Pancreas (tissue), 10 donors: ENCODE measurements at regions not wholly inside any gene's neighbourhood (a gene's known extent, or its start where the extent isn't known, plus 50 kb on each side); places are given as distances from the start of the nearest gene placed in this dataset.

Experiments
- ATAC-seq, 4 donors: fragments of 200-7000 bp; cut with Tn5 transposase; one replicate each; pipeline versions ENCODE4 v1.8.0 to v1.9.1; 2020; ENCODE audit warnings: mild to moderate bottlenecking in 4 of 4, moderate library complexity in 4 of 4
- DNase-seq, 6 donors: peaks; one replicate each; pipeline ENCODE4 v3.0.0-alpha.2; 2020
- FAIRE-seq: peaks from 2 replicates; lab custom pipeline; 2012; peaks lifted over from hg19 to GRCh38; lab: Jason Lieb, UNC
- H3K27ac ChIP-seq, 4 donors: fragments of 200-600 bp; sonication (generic); 1 replicate in 3 of 4; 2 replicates in 1 of 4; pipeline versions ENCODE4 v1.5.0 to v1.8.0; 2020
- H3K27me3 ChIP-seq, 4 donors: fragments of 200-600 bp; one replicate each; pipeline ENCODE4 v1.8.0; 2021
- H3K36me3 ChIP-seq, 3 donors: fragments of 200-600 bp; sonication (generic) in 1 of 3; one replicate each; pipeline versions ENCODE4 v1.5.0 to v1.8.0; 2020 to 2021
- H3K4me1 ChIP-seq, 3 donors: fragments of 200-600 bp; one replicate each; pipeline ENCODE4 v1.8.0; 2021
- H3K4me3 ChIP-seq, 4 donors: fragments of 200-600 bp; sonication (generic) in 2 of 4; one replicate each; pipeline versions ENCODE4 v1.5.0 to v1.8.0; 2020 to 2021
- H3K9me3 ChIP-seq, 4 donors: fragments of 200-600 bp; one replicate each; pipeline ENCODE4 v1.8.0; 2021
- WGBS, 2 donors: extraction: QIAGEN DNeasy Blood & Tissue Kit; methylation state at CpG; one replicate each; pipeline ENCODE4 v1.1.7; 2013; 5-methylcytosine and 5-hydroxymethylcytosine counted together
- intact Hi-C, 3 donors: fragments of 100-400 bp; cut with DNase I; formaldehyde crosslinking; loops; one replicate each; pipeline versions ENCODE4 v1.11.1 to v1.14.2; 2022
- TF ChIP-seq, protein P1 (sequence below), 4 donors: fragments of 200-600 bp; sonication (generic) in 3 of 4; IDR thresholded peaks; one replicate each; pipeline versions ENCODE4 v1.5.0 to v1.8.0; 2021; ENCODE audit warnings: antibody characterized with exemption in 4 of 4
- donor health status: healthy with polysubstance abuse.
- donor health status: DM: no; HTN: no; CAD: no; lungs with moderate emphysema.
- donor health status: DM: no; HTN: no; CAD: no.
- donor health status: control.
- donor health status: control.
- donor health status: Bipolar disorder and iron deficiency.
- donor health status: DM: yes; HTN: yes; CAD: no.
- donor health status: DM: no; HTN: no; CAD: no.
- donor health status: DM: no; HTN: no; CAD: no.
- donor health status: DM: yes; HTN: yes; CAD: no.

GRCh38 chr2:203585516-203585915, 50.4 kb upstream of the RAPH1 start:
- Histone ChIP-seq H3K4me3 (no peak overlapping the region), H3K27me3 (no peaks in the 10 kb centered on the region), H3K4me1 (peaks cover 11 to 32% (median 17%) of the 10 kb centered on the region in 3 donors), H3K36me3 (no peaks in the 10 kb centered on the region), H3K9me3 (no peaks in the 10 kb centered on the region), H3K27ac (no peak overlapping the region)
- ATAC-seq (no peak), FAIRE-seq (no peak), DNase-seq (no peak)
- TF ChIP-seq, protein P1, sequence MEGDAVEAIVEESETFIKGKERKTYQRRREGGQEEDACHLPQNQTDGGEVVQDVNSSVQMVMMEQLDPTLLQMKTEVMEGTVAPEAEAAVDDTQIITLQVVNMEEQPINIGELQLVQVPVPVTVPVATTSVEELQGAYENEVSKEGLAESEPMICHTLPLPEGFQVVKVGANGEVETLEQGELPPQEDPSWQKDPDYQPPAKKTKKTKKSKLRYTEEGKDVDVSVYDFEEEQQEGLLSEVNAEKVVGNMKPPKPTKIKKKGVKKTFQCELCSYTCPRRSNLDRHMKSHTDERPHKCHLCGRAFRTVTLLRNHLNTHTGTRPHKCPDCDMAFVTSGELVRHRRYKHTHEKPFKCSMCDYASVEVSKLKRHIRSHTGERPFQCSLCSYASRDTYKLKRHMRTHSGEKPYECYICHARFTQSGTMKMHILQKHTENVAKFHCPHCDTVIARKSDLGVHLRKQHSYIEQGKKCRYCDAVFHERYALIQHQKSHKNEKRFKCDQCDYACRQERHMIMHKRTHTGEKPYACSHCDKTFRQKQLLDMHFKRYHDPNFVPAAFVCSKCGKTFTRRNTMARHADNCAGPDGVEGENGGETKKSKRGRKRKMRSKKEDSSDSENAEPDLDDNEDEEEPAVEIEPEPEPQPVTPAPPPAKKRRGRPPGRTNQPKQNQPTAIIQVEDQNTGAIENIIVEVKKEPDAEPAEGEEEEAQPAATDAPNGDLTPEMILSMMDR (IDR thresholded peaks at IDR 0.05): no peak
- WGBS, 2 donors: 75 to 89% methylated on average over 2 of the region's 2 CpGs
- intact Hi-C loops: no loop called here

GRCh38 chr2:203586206-203586605, 51.1 kb upstream of the RAPH1 start:
- Histone ChIP-seq H3K36me3 (no peaks in the 10 kb centered on the region), H3K27ac (no peak overlapping the region), H3K9me3 (no peaks in the 10 kb centered on the region), H3K4me3 (no peak overlapping the region), H3K27me3 (no peaks in the 10 kb centered on the region), H3K4me1 (peaks cover 5 to 25% (median 10%) of the 10 kb centered on the region in 3 donors)
- DNase-seq (no peak), ATAC-seq (no peak), FAIRE-seq (no peak)
- WGBS, 2 donors: 89 to 96% methylated on average over 6 of the region's 6 CpGs
- intact Hi-C loops: no loop called here
- TF ChIP-seq, protein P1 (IDR thresholded peaks at IDR 0.05): no peak

DNA sequence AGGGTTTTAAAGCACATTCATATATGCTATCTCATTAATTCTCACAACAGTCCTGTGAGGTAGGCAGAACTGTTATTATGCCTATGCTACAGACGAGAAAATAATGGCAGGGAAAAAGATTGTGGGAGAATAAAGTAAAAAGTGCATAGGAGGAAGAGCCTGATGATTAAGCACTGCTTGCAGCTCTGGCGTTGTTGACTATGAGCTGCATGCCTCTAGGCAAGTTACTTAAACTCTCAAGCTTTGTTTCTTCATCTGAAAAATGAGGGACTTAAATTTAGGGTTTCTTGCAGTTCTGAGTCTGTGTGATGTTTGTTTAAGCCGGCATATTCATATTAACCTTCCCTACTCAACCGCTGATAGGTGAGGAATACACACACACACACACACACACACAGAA, 51.6 kb upstream of the RAPH1 start:
- Histone ChIP-seq H3K27ac (no peak overlapping the region), H3K9me3 (no peaks in the 10 kb centered on the region), H3K4me1 (peaks cover 5 to 21% (median 7%) of the 10 kb centered on the region in 3 donors), H3K4me3 (no peak overlapping the region), H3K27me3 (no peaks in the 10 kb centered on the region), H3K36me3 (no peaks in the 10 kb centered on the region)
- 63 to 70% methylated on average over 4 of the region's 4 CpGs for WGBS, 2 donors
- TF ChIP-seq, protein P1 (IDR thresholded peaks at IDR 0.05): no peak
- FAIRE-seq (no peak), DNase-seq (no peak), ATAC-seq (no peak)
- intact Hi-C loops: no loop called here

DNA sequence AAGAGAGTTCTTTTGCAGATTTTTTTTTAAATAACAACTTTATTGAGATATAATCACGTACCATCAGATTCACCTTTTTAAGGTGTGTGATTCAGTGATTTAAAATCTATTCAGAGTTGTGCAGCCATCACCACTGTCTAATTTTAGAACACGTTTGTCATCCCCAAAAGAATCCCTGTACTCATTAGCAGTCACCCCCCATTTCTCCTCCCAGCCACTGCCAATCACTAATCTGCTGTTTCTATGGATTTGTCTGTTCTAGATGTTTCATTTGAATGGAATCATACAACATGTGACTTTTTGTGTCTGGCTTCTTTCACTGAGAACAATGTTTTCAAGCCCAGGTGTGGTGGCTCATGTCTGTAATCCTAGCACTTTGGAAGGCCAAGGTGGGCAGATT, 55.4 kb upstream of the RAPH1 start:
- no peak overlapping the region for H3K4me3 ChIP-seq
- intact Hi-C loops: no loop called here
- no peak for FAIRE-seq
- TF ChIP-seq, protein P1 (IDR thresholded peaks at IDR 0.05): no peak
- DNase-seq: no peak
- H3K27ac ChIP-seq: no peak overlapping the region
- no peaks in the 10 kb centered on the region for H3K9me3 ChIP-seq
- H3K36me3 ChIP-seq: no peaks in the 10 kb centered on the region
- no peaks in the 10 kb centered on the region for H3K27me3 ChIP-seq
- WGBS, 2 donors: 52 to 75% methylated on average over 2 of the region's 2 CpGs
- H3K4me1 ChIP-seq: no peaks in the 10 kb centered on the region
- ATAC-seq: no peak

DNA sequence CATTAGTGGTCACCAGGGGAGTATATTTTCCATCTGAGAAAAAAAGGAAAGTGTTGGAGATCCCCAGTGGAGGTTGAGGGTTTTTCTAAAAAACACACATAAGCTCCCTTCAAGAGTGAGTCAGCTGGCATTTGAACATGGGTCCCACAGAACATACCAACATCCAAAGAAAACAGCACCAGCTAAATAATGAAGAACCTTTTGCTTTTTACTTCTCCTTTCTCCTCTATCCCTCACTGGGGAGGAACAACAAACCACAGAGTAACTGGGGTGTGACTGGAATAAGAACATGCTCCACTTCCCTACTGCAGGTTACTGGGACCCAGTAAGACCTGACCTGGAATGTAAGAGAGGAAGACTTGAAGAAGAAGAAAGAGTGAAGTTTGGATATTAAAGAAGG, 56.5 kb upstream of the RAPH1 start:
- ATAC-seq: peak in 2 of 4 donors; percentile 17 to 57
- TF ChIP-seq, protein P1 (IDR thresholded peaks at IDR 0.05): no peak
- Histone ChIP-seq H3K4me1 (no peaks in the 10 kb centered on the region), H3K36me3 (no peaks in the 10 kb centered on the region), H3K27me3 (no peaks in the 10 kb centered on the region), H3K9me3 (no peaks in the 10 kb centered on the region), H3K4me3 (no peak overlapping the region), H3K27ac (no peak overlapping the region)
- intact Hi-C loops: no loop called here
- FAIRE-seq: no peak
- DNase-seq: no peak
